OCI-LY3 (cell line): ENCODE measurements at regions not wholly inside any gene's neighbourhood (a gene's known extent, or its start where the extent isn't known, plus 50 kb on each side); places are given as distances from the start of the nearest gene placed in this dataset.

Source experiments
- CTCF ChIP-seq: fragments of 200-600, 300-600 bp; sonication (generic); IDR thresholded peaks from 2 replicates; pipeline ENCODE4 v1.5.1; 2014; ENCODE audit warnings: antibody characterized with exemption, low read length, low read depth
- EZH2phosphoT487 ChIP-seq: fragments of 200-600 bp; shearing (Covaris generic); IDR thresholded peaks from 2 replicates; pipeline ENCODE4 v1.6.1; 2018; ENCODE audit warnings: antibody characterized with exemption, mixed run types, low read depth

DNA sequence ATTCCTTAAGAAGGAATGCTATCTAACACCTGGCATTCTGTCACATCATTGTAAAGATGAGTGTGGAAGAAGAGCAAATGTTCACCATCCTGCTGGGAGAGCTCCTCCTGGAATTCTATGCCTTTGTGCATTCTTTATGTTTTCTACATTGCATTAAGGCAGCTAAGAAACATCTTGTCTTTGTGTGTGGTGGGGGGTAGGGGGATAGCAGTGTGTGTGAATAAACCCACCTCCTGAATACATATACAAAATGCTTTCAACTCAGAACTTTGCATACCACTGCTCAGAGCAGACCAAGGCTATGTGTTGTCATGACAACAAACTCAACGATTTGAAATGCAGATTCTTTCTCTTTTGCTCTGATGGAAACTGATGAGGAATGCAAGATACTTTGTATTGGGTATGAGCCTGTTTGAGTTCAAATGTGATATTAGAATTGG, 193.6 kb upstream of the KAZN start:
- TF ChIP-seq EZH2phosphoT487 (no peak), CTCF (no peak)
